Fibroblast of the aortic adventitia (primary cell): ENCODE measurements at regions not wholly inside any gene's neighbourhood (a gene's known extent, or its start where the extent isn't known, plus 50 kb on each side); places are given as distances from the start of the nearest gene placed in this dataset. TPM values are rescaled to one million over a fixed set of nuclear protein-coding genes. Genes with fewer than 3 reads are reported as not detected.

Source experiments
- DNase-seq: peaks from one replicate; pipeline ENCODE4 v3.0.0-alpha.2; 2010; ENCODE audit warnings: low read depth
- H3K4me3 ChIP-seq: 2 replicates; pipeline ENCODE4 v1.5.1; 2011; ENCODE audit warnings: low read depth, mild to moderate bottlenecking, control low read depth, low read length, moderate library complexity
- CTCF ChIP-seq: IDR thresholded peaks from 2 replicates; pipeline ENCODE4 v1.5.1; 2011; ENCODE audit warnings: mild to moderate bottlenecking, low read length, control low read depth, inconsistent platforms; ENCODE audit not compliant: insufficient read depth
- small RNA-seq: library from RNA; depleted of rRNA; stranded (forward); fragments of <200 nt; gene quantifications from one replicate; pipeline ENCODE3, GENCODE V24; 2012

GRCh38 chr17:72064606-72065193 lies 56.1 kb upstream of the SOX9 start:
- no peak for DNase-seq
- H3K4me3 ChIP-seq: no peak overlapping the region
- TF ChIP-seq CTCF: no peak

DNA sequence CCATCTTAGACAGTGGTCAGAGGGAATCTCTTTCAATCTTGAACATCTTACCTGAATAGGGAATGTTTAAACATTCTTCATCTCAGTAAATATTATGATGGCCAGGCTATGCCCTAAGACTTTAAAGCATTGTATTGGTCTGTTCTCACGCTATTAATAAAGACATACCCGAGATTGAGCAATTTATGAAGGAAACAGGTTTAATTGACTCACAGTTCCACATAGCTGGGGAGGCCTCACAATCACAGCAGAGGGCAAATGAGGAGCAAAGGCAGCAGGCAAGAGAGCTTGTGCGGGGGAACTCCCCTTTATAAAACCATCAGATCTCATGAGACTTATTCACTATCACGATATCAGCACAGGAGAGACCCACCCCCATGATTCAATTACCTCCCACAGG lies 55.3 kb upstream of the SOX9 start:
- no peak for DNase-seq
- no peak for TF ChIP-seq CTCF
- no peak overlapping the region for H3K4me3 ChIP-seq

- no peak for TF ChIP-seq CTCF
- H3K4me3 ChIP-seq: no peak overlapping the region
- DNase-seq: no peak
These were observed 52.2 kb upstream of the SOX9 start for GRCh38 chr17:72068643-72069042.

GRCh38 chr17:72069586-72070202 lies 51.1 kb upstream of the SOX9 start:
- H3K4me3 ChIP-seq: no peak overlapping the region
- no peak for TF ChIP-seq CTCF

More at GRCh38 chr17:72069586-72070202, 51.1 kb upstream of the SOX9 start:
- DNase-seq: no peak

Small RNA genes lying in the stretch of these regions (small RNA-seq; reads per million reads assigned to genes)
- not detected for gene RNU7-155P
